Esophagus muscularis mucosa (tissue), 3 donors: ENCODE measurements at regions not wholly inside any gene's neighbourhood (a gene's known extent, or its start where the extent isn't known, plus 50 kb on each side); places are given as distances from the start of the nearest gene placed in this dataset.
"Not testable (repeated sequence)": the region's sequence is repeated elsewhere in the genome, so short reads cannot be mapped to it uniquely, and the experiment has no call there.

ENCODE experiments used
- CTCF ChIP-seq, 3 experiments: fragments of 200-600 bp in 2 of 3; fragments of 450-650 bp in 1 of 3; sonication (generic) in 2 of 3; IDR thresholded peaks; one replicate each; pipeline ENCODE4 v1.5.1; 2017 to 2019; ENCODE audit warnings: antibody characterized with exemption in 3 of 3, mild to moderate bottlenecking in 2 of 3, moderate library complexity in 1 of 3
- POLR2A ChIP-seq: fragments of 450-650 bp; IDR thresholded peaks from one replicate; pipeline ENCODE4 v1.6.1; 2017; ENCODE audit warnings: antibody characterized with exemption, moderate library complexity, mild to moderate bottlenecking, low read depth

DNA sequence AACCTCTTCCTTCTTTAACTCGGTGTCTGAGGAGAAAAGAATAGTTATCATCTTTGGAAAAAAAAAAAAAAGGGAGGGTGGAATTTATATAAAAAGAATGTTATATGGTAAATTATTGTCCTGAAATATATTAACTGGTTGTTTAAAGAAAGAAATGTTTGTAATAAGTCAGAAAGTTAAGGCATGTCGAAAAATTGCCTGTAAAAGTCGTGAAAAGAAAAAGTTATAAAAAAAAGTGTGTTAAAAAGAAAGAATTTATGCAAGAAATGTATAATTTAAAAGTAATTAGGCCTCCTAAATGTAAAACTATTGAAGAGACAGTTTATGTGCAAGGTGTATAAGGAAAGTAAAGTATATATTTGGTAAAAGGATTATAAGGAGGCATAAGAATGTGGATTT lies 130.5 kb upstream of the SEMA6A start:
- TF ChIP-seq CTCF (IDR thresholded peaks at IDR 0.05); POLR2A: not testable (repeated sequence)
